Left renal pelvis (tissue), 4 donors: ENCODE measurements at regions not wholly inside any gene's neighbourhood (a gene's known extent, or its start where the extent isn't known, plus 50 kb on each side); places are given as distances from the start of the nearest gene placed in this dataset.
"Not testable (repeated sequence)": the region's sequence is repeated elsewhere in the genome, so short reads cannot be mapped to it uniquely, and the experiment has no call there.

ENCODE experiments used
- DNase-seq, 4 donors: peaks; one replicate each; pipeline ENCODE4 v3.0.0-alpha.2; 2013; ENCODE audit warnings: low read depth in 4 of 4, low spot score in 3 of 4

DNA sequence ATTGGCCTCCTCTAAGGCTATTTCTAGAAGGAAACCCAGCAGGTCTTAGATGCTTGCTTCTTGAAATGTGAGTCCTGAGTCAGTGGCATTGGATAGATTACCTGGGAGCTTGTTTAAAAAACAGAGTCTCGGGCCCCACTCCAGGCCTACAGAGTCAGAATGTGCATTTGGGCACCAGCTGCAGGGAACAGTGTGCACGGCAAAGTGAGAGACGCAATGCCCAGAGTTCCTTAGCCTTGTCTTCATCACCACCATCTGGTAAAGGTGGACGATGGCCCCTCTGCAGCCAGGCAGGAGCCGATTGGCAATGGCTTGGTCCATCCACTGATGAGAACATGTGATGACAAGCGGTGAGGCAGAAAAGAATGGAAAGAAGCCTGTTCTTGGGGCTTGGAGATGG, 102.1 kb upstream of the TSC22D1 start:
- no peak for DNase-seq

DNA sequence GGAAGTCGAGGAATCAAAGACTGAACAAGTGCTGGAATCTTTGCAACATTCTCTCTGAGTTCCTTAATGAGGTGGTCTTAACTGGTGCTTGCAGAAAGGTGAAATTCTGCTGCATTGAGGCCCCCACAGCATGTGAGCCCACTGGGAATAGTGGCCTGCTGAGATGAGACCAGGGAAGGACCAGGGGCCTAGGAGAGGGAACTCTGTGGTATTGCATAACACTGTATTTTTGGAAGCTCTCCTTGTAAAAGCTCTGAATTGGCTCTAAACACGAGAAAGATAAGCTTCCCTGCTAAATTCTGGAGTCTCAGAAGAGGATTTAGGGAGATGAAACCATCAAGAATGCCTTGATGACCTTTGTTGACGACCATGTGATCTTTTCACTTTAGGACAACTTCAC, 100.4 kb upstream of the TSC22D1 start:
- DNase-seq, result no peak

DNA sequence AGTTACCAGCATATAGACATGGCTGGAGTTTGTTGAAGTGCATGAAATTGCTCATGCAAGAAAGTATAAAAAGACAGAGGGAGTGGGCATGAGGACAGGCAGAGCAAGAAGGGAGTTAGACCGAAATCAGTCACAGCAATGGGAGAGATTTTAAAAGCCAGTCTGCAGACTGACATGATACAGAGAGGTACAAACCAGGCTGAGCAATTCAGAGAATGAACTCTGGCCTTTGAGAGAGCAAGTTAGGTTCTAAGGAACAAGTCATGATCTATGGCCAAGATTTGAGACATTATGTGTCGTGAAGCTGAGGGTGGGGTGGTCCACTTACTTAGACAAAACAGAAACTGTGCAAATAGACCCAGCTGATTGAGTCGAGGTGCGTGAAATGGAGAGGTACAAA, 93.4 kb upstream of the TSC22D1 start:
- DNase-seq, result no peak

DNA sequence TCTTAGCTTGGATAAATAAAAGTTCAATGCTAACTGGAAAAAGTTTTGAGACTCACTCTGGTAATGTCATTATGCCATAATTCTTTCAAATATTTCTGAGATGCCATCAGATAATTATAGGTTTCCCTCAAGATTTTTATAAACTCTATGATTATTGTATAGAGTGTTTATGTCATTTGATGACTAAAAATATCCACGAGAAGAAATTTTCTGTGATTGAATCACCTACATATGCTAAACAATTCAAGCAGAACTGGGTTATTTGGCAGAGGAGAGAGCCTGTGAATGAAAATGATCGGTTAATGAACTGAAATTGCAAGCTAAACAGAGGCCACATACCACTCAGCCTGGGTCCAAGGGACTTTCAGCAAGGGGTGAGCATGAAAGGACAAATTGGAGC, 92.6 kb upstream of the TSC22D1 start:
- DNase-seq, result no peak

DNA sequence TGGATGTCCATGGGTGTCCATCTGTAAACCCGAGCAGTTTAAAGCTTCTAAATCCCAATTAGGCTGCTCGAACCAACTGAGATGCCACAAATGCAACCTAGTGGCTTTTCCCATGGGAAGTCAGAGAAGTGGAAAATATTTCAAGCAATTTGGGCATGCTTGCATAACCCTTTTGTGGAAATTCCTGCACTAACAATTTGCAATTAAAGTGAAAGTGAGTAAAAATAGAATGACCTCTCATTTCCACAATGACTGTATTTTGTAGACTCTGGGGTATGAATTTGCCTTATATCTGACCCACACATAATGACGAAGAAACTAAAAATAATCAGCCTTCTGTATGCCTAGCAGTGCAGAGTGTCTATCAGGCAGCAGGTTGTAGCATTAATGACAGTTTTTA, 91.8 kb upstream of the TSC22D1 start:
- DNase-seq, result peak in 1 of 4 donors; percentile 15

DNA sequence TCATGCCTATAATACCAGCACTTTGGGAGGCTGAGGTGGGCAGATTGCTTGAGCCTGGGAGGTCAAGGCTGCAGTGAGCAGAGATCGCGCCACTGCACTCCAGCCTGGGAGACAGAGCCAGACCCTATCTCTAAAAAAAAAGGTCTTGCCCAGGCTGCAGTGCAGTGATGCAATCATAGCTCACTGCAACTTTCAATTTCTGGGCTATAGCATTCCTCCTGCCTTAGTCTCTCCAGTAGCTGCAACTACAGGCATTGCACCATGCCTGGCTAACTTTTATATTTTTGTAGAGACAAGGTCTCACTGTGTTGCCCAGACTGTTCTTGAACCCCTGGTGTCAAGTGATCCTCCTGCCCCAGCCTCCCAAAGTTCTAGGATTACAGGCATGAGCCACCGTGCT, 90.4 kb upstream of the TSC22D1 start:
- DNase-seq, result not testable (repeated sequence)

DNA sequence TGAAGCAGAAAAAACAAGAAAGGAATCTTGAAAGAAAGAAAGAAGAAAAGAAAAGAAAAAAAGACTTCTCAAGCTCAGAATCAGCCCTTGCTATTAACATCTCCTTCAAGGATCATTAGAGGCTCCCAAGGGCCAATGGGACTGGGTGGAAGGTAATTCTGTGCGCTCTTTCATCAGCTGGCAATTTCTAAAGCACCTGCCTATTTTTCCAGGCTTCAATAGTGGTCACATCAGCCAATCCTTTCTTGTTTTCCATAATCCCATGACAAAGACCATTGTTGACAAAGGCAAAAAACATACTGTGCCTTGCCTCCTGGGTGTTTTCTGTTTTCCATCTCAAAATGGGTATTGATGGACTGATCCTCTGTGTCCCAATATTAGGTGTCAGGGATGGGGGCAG, 88.2 kb upstream of the TSC22D1 start:
- no peak for DNase-seq

DNA sequence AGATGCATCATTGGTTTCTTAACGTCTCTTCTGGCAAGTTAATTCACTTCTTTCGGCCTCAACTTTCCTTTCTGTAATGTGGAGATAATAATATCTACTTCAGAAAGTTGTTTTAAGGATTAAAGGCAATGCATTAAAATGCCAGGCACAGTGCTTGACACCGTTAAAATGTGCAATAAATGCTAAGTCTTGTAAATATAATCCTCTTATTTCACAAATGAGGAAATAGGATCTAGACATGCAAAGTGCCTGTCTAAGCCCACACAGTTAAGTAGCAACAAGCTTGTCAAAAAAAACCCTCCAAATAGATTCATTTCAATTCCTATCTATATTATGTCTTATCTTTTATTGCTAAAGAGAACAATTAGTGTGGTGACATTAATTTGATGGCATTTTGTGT, 86.4 kb upstream of the TSC22D1 start:
- no peak for DNase-seq

DNA sequence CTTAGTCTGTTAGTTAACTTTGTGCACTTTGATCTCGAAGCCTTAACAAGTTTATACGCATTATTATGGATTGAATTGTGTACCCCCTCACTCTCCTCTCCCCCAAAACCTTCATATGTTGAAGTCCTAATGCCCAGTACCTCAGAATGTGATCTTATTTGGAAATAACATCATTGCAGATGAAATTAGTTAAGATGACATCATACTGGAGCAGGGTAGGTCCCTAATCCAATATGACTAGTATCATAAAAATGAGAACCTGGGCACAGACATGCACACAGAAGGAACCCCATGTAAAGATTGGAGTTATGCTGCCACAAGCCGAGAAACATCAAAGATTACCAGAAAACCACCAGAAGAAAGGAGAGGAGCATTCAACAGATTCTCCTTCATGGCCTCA, 85.8 kb upstream of the TSC22D1 start:
- DNase-seq, result no peak

DNA sequence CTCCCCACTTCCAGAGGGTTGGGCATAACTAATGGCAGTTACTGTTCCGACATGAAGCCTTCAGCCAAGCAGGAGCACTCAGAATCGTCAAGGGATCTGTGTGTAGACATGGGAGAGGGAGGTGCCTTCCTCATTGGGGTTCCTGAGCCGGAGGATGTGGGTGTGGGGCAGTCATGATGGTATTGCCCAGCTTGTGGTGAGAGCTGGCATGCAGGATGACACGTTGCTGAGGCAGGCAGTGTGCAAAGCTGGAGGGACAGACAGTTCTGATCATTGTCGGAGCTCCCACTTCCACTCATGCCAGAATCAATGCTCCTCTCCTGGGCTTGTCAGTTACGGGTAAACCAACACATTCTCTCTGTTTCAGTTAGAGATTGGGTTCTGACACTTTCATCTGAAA, 83.9 kb upstream of the TSC22D1 start:
- no peak for DNase-seq

DNA sequence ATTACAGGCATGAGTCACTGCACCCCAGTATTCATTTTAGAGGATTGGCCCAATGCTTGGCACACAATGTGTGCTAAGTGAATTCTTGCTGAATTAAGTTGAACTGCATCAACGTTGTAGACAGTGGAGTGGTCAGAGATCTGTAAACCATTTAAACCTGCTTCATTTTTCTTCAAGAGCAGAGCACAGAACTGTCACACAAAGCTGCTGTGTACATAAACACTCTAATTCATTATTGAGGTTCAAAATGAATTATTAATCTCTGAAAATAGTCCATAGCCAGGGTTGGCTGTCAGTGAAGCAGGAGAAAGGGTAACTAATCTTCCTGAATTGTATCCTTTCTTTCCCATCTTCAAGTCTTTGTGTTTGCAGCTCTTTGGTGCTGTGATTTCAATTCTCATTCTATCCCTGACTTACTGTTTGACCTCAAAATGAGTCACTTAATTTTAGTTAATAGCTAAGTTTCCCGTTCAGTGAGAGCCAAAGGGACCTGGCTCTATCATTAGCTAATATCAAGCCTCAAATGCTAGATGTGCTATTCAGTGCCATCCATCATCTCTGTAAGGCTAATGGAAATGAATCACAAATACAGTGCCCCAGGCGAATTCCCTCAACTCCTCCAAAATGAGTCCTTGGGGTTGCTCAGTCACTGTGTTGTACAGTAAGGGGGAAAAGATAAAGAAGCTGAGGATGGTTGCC, 77.0 kb upstream of the TSC22D1 start:
- DNase-seq, result no peak

DNA sequence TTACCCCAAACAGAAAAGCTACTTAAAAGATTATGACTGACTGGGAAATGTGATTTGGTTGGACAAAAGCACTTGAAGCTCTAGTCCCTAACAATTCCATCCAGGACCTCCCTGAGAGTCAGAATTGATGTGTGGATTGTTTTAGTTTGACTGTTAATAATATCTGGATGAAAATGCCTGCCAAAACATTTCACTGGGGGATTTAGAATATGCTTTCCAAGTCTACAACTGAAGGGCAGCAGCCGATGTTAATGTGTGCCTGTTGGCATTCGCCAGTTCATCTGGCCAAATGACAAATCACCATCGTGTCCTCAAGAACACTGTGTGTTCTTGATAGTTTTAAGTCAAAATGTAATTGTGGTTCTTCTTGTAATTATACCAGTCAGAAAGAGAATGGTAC, 76.0 kb upstream of the TSC22D1 start:
- no peak for DNase-seq

DNA sequence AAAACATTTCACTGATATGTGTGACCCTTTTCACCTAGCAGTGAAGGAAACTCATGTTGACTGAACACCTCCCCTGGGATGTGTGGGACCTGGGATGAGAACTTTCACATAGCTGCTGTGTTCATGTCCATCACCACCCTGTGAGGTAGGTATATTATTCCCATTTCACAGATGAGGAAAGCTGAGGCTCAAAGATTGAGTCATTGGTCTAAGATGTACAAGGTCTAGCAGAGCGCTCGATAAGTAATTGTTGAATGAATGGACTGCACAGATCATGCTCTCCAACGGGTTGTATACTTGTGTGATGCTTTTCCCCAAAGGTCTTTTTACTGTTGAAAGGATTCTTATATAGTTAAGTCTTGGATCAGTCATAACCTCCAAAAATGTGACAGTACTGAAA, 75.6 kb upstream of the TSC22D1 start:
- no peak for DNase-seq

DNA sequence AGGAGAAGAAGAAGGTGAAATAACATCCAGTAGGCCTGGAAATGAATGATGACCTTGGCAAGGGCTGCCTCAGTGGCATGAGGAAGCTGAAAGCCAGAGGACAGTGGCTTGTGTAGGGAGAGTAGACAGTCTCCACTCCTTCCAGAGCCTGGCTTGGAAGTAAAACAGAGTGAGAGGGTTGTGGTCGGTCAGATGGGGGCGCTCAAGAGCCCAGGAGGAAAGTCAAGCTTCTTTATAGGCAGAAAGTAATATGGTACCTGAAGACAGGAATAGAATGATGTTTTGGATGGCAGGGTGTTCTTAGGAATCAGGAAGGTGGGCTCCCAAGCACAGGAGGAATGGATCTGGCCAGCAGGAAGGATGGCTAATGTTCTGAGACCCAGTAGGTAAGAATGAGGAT, 75.1 kb upstream of the TSC22D1 start:
- no peak for DNase-seq

DNA sequence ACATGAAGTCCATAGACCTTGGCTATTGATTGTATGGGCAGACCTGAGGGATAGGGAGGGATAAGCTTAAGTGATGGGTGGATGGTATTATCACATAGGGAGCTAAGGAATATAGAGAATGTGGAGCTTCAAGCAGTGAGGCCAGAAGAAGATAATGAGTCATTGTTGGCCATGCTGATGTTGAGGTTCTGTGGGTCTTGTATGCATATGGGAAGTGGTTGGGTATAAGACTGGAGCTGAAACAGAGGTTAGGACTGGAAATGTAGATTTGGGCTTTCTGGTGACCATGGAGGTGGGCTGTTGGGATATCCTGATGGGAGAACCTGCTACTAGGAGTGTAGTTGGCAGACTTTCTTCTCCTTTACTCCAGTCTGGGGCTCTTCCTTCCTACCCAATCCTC, 73.7 kb upstream of the TSC22D1 start:
- no peak for DNase-seq

DNA sequence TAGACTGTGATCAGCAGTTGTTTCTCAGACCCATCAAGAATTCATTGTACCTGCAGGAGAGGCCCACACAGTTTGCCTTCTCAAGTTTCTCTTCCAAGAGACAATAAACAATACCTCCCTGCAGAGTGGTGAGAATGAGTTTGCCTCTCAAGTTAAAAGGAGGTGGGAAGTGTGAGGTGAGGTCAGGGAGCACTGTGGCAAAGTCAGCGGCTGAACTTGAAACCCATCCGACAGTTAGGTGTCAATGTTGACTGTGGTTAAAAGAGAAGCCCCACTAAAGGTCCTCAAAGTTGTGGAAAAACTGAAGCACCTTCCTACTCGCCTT, 72.9 kb upstream of the TSC22D1 start:
- DNase-seq, result peak in 2 of 4 donors; percentile 45 to 63

DNA sequence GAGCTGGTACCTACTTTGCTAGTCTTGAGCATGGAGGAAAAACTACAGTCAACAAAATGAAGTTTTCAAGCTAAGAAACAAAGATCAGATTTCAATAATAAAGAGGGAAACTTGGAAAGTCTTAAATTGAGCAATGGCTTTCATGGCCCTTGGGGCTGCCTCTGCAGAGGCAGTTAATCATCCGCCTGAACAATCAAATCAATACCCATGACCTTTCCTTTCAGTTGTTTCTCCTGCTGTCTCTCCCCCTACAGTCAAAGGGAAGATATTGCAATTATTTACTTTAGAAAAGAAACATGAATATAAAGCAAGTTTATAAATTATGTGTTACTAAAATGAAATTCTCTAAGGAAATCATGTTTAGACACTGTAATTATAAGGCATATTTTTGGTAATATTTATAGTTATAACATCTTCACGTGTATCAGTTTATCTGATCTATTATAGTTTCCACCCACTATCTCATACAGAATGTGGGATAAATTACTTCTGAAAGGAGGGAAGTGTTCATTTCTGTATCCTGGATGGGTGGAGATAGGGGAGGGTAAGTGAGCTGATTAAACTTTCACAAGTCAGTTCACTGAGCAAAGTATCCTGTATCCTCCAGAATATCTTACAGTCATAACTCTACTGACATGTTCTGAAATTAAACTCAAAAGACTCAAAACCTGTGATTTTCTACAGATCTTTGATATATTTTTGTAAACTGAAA, 72.4 kb upstream of the TSC22D1 start:
- no peak for DNase-seq

DNA sequence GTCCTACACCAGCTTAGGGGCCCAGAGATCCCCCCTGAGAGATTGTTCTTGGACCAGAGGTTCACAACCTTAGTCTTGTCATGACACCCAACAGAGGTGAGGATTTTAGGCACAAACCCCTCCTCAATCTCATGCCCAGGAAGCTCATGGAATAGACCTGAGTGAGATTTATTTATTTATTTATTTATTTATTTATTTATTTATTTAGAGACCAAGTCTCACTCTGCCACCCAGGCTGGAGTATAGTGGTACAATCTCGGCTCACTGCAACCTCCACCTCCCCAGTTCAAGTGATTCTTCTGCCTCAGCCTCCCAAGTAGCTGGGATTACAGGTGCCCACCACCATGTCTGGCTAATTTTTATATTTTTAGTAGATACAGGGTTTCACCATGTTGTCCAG, 71.4 kb upstream of the TSC22D1 start:
- DNase-seq, result not testable (repeated sequence)

DNA sequence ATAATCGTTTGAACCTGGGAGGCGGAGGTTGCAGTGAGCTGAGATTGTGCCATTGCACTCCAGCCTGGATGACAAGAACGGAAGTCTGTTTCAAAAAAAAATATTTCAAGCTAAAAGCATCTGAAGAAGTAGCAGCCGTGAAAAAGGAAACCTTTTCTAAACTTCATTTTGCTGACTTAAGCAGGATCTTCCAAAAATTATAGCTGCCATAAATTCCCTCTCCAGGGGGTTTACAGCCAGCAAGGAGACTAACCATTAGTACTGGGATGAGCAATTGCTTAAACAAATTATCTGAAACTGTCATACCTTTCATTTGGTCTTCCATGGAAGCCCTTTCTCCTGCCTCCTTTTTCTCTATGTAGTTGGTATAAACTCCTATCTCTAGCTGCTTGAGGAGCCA, 69.9 kb upstream of the TSC22D1 start:
- no peak for DNase-seq

DNA sequence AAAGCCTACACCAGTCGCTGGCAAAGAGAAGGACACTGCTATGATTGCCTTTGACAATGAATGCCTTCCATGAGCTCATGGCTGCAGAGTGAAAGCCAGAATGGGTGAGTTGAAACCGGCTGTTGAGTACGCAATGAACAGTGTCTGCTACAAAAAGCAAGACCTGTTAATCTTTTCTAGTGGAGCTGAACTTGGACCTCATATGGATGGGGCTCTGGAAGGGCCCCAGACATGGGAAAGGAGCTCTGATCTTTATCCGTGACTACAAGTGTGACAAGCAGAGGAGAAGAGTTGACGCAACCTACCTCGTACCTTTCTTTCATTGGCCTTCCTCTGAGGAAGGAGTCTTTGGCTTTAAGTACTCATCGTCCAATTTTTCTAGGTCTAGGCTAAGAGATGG, 67.1 kb upstream of the TSC22D1 start:
- no peak for DNase-seq

DNA sequence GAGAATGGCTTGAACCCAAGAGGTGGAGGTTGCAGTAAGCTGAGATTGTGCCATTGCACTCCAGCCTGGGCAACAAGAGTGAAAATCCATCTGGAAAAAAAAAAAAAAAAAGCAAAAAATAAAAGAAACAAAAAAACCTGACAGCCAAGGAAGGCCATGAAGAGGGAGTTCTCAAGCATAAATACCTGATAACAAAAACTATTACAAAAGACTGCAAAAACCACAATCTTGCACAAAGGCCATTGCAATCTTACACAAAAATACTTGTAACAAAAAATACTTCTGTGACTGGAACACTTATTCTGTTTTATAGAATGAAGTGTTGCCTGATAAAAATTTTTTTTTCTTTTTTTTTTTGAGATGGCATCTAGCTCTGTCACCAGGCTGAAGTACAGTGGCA, 61.5 kb upstream of the TSC22D1 start:
- no peak for DNase-seq

DNA sequence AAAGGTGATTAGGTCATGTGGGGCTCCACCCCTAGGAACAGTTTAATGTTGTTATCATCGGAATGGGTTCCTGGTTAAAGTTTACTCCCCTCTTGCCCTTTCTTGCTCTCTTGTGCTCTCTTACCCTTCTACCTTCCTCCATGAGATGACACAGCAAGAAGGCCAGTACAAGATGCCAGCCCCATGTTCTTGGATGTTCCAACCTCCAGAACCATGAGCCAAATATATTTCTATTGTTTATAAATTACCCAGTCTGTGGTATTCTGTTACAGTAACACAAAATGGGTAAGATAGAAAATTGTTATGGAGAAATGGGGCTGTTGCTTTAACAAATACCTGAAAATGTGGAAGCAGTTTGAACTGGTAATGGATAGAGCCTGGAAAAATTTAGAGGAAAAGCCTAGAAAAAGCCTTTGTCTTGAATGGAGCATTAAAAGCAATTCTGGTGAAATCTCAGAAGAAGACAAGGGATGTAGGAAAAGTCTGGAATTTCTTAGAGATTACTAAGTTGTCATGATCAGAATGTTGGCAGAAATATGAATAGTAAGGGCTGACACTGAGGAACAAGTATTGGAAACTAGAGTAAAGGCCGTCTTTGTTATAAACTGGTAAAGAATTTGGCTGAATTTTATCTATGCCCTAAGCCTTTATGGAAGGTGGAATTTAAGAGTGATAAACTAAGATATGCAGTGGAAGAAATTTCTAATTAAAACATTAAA, 53.5 kb upstream of the TSC22D1 start:
- DNase-seq, result no peak
